IMR-90 (cell line): ENCODE measurements at regions not wholly inside any gene's neighbourhood (a gene's known extent, or its start where the extent isn't known, plus 50 kb on each side); places are given as distances from the start of the nearest gene placed in this dataset.

Source experiments
- BHLHE40 ChIP-seq: fragments of 150-350 bp; IDR thresholded peaks from 2 replicates; pipeline ENCODE4 v1.6.1; 2016; ENCODE audit warnings: mild to moderate bottlenecking, low read depth, low read length
- CEBPB ChIP-seq: IDR thresholded peaks from 2 replicates; pipeline ENCODE4 v1.6.1; 2012; ENCODE audit warnings: low read depth, low read length, improper control_type of control experiment
- FOS ChIP-seq: fragments of 150-350 bp; IDR thresholded peaks from 2 replicates; pipeline ENCODE4 v1.6.1; 2016; ENCODE audit warnings: low read depth, low read length
- MAZ ChIP-seq: IDR thresholded peaks from 2 replicates; pipeline ENCODE4 v1.6.1; 2012; ENCODE audit warnings: low read depth, mild to moderate bottlenecking, low read length, improper control_type of control experiment, moderate library complexity, borderline replicate concordance
- MXI1 ChIP-seq: IDR thresholded peaks from 2 replicates; pipeline ENCODE4 v1.6.1; 2012; ENCODE audit warnings: low read depth, mild to moderate bottlenecking, low read length, moderate library complexity, borderline replicate concordance
- POLR2A ChIP-seq: IDR thresholded peaks from 2 replicates; pipeline ENCODE4 v1.6.1; 2012; ENCODE audit warnings: mild to moderate bottlenecking, low read depth, low read length
- RAD21 ChIP-seq: IDR thresholded peaks from 2 replicates; pipeline ENCODE4 v1.6.1; 2012; ENCODE audit warnings: low read length, improper control_type of control experiment
- RCOR1 ChIP-seq: IDR thresholded peaks from 2 replicates; pipeline ENCODE4 v1.6.1; 2012; ENCODE audit warnings: mild to moderate bottlenecking, low read length, improper control_type of control experiment; ENCODE audit not compliant: insufficient replicate concordance
- RFX5 ChIP-seq: IDR thresholded peaks from 2 replicates; pipeline ENCODE4 v1.8.0; 2012; ENCODE audit warnings: low read depth, mild to moderate bottlenecking, low read length, moderate library complexity
- SMC3 ChIP-seq: fragments of 150-350 bp; IDR thresholded peaks from 2 replicates; pipeline ENCODE4 v1.6.1; 2016; ENCODE audit warnings: low read depth, mild to moderate bottlenecking, antibody characterized with exemption, low read length, moderate library complexity
- TF ChIP-seq, protein P1 (sequence below): conservative IDR thresholded peaks from 2 replicates; pipeline ENCODE4 v1.5.1; 2012; ENCODE audit warnings: mild to moderate bottlenecking, low read depth, low read length, improper control_type of control experiment
- TF ChIP-seq, protein P2 (sequence below): fragments of 150-350 bp; IDR thresholded peaks from 2 replicates; pipeline ENCODE4 v1.6.1; 2017; ENCODE audit warnings: mild to moderate bottlenecking, antibody characterized with exemption, low read length, low read depth
- TF ChIP-seq, protein P3 (sequence below): fragments of 150-350 bp; IDR thresholded peaks from 2 replicates; pipeline ENCODE4 v1.6.1; 2016; ENCODE audit warnings: low read depth, mild to moderate bottlenecking, low read length, moderate library complexity, borderline replicate concordance

DNA sequence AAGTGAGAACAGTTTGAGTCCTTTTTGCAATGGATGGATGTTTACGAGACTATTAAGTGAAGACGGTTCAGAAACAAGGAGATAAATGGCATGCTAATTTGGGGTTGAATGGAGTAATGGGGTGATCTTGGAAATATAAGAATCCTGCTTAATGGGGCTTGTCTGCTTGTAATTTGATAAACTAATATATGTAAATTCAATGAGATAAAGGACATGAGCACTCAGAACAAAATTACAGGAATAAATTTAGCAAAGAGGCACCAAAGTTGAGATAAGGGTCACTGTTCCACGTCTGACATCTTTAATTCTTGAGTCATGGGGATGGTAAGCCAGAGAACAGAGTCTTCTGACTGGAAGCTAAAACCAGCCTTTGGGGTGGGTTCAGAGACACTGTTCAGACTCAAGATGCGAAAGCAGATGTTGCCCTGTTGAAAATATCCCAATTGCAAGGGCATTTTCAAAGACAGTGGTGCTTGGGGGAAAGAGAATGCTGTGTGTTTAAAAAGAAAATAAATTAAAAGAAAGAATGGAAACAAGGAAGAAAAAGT is 67.8 kb upstream of the CHRNB4 start:
- TF ChIP-seq, protein P1, sequence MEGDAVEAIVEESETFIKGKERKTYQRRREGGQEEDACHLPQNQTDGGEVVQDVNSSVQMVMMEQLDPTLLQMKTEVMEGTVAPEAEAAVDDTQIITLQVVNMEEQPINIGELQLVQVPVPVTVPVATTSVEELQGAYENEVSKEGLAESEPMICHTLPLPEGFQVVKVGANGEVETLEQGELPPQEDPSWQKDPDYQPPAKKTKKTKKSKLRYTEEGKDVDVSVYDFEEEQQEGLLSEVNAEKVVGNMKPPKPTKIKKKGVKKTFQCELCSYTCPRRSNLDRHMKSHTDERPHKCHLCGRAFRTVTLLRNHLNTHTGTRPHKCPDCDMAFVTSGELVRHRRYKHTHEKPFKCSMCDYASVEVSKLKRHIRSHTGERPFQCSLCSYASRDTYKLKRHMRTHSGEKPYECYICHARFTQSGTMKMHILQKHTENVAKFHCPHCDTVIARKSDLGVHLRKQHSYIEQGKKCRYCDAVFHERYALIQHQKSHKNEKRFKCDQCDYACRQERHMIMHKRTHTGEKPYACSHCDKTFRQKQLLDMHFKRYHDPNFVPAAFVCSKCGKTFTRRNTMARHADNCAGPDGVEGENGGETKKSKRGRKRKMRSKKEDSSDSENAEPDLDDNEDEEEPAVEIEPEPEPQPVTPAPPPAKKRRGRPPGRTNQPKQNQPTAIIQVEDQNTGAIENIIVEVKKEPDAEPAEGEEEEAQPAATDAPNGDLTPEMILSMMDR: no peak
- no peak for TF ChIP-seq POLR2A
- no peak for TF ChIP-seq MXI1
- no peak for TF ChIP-seq SMC3
- TF ChIP-seq MAZ: no peak
- no peak for TF ChIP-seq FOS
- TF ChIP-seq, protein P2, sequence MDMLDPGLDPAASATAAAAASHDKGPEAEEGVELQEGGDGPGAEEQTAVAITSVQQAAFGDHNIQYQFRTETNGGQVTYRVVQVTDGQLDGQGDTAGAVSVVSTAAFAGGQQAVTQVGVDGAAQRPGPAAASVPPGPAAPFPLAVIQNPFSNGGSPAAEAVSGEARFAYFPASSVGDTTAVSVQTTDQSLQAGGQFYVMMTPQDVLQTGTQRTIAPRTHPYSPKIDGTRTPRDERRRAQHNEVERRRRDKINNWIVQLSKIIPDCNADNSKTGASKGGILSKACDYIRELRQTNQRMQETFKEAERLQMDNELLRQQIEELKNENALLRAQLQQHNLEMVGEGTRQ: no peak
- no peak for TF ChIP-seq RCOR1
- TF ChIP-seq BHLHE40: no peak
- TF ChIP-seq RFX5: no peak
- TF ChIP-seq RAD21: no peak
- TF ChIP-seq, protein P3, sequence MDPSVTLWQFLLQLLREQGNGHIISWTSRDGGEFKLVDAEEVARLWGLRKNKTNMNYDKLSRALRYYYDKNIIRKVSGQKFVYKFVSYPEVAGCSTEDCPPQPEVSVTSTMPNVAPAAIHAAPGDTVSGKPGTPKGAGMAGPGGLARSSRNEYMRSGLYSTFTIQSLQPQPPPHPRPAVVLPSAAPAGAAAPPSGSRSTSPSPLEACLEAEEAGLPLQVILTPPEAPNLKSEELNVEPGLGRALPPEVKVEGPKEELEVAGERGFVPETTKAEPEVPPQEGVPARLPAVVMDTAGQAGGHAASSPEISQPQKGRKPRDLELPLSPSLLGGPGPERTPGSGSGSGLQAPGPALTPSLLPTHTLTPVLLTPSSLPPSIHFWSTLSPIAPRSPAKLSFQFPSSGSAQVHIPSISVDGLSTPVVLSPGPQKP: no peak
- no peak for TF ChIP-seq CEBPB
